HG03025 (cell line): ENCODE measurements at regions not wholly inside any gene's neighbourhood (a gene's known extent, or its start where the extent isn't known, plus 50 kb on each side); places are given as distances from the start of the nearest gene placed in this dataset.

Experiments used
- ATAC-seq: cut with Tn5 transposase; IDR thresholded peaks from one replicate; pipeline ENCODE4 v1.9.1; 2021; ENCODE audit warnings: mild to moderate bottlenecking, moderate library complexity; ENCODE audit not compliant: unreplicated experiment, low FRiP score

- no peak for ATAC-seq
Measured at GRCh38 chr20:19073584-19074218, 138.7 kb upstream of the SLC24A3 start.

- ATAC-seq, result no peak
Measured at GRCh38 chr20:19074356-19074755, 138.1 kb upstream of the SLC24A3 start.

- ATAC-seq, result no peak
Measured at GRCh38 chr20:19074828-19075516, 137.5 kb upstream of the SLC24A3 start.

GRCh38 chr20:19077370-19078220, 134.8 kb upstream of the SLC24A3 start:
- no peak for ATAC-seq

- ATAC-seq, result no peak
Measured at GRCh38 chr20:19078448-19079373, 133.7 kb upstream of the SLC24A3 start.

GRCh38 chr20:19079536-19080299, 132.7 kb upstream of the SLC24A3 start:
- ATAC-seq, result no peak

- no peak for ATAC-seq
Measured at GRCh38 chr20:19081937-19082336, 130.5 kb upstream of the SLC24A3 start.

- no peak for ATAC-seq
Measured at GRCh38 chr20:19083136-19083621, 129.3 kb upstream of the SLC24A3 start.

GRCh38 chr20:19090332-19090731, 122.1 kb upstream of the SLC24A3 start:
- ATAC-seq, result no peak

GRCh38 chr20:19094959-19095541, 117.4 kb upstream of the SLC24A3 start:
- ATAC-seq, result no peak

GRCh38 chr20:19095762-19096161, 116.7 kb upstream of the SLC24A3 start:
- ATAC-seq, result no peak

- ATAC-seq, result no peak
Measured at GRCh38 chr20:19096843-19097242, 115.6 kb upstream of the SLC24A3 start.

- no peak for ATAC-seq
Measured at GRCh38 chr20:19098117-19098516, 114.3 kb upstream of the SLC24A3 start.

- ATAC-seq, result no peak
Measured at GRCh38 chr20:19098806-19099578, 113.5 kb upstream of the SLC24A3 start.

GRCh38 chr20:19099596-19100545, 112.6 kb upstream of the SLC24A3 start:
- no peak for ATAC-seq

- ATAC-seq, result no peak
Measured at GRCh38 chr20:19100975-19101374, 111.5 kb upstream of the SLC24A3 start.

GRCh38 chr20:19104186-19104585, 108.3 kb upstream of the SLC24A3 start:
- no peak for ATAC-seq
